Stimulated activated CD4-positive, alpha-beta T cell treated with anti-CD3 and anti-CD28 coated beads, Interleukin-4, amount 100 ng/mL, for 4 hours (primary cell): ENCODE measurements at regions not wholly inside any gene's neighbourhood (a gene's known extent, or its start where the extent isn't known, plus 50 kb on each side); places are given as distances from the start of the nearest gene placed in this dataset.

Experiments used
- DNase-seq, 2 experiments: peaks; one replicate each; pipeline ENCODE4 v3.0.0-alpha.2; 2020

DNA sequence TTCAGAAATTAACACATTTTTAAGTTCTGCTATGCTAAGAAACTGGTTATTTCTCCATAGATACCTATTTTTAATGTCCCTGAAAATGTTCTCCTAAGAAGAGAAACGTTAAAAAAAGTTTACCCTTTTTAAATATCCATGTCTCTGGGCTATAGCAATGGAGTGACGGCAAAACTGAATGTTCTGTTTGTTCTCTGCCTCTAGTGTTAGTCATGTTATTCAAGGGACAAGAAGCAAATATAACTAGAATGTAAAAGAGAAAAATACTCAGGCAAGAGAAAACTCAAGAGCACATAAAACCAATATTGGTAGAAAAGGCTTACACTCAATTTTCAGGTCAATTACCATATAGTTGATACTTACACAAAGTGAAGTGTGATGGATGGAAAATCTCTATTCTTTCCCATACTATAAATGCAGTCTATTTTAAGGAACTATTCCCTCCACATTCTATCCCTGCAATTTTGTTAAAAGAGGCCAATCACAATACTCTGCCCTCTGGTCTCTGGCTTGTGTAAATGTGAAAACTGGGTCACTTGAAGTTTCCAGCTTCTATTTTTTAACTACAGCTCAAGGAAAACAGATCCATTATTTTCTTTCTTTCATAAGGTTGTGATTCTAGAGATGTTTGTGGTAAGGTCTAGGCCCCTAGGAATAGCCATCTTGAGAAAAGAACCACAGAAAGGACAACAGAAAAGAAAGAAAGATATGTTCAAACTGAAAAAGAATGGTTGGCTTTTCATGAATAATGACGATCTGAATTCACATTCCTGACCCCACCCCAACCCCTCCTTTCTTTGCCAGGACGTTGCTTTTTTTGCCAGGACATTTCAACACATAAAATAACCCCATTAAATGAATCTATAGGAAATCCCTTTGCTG lies 200.3 kb upstream of the FAM83B start:
- DNase-seq: no peak

DNA sequence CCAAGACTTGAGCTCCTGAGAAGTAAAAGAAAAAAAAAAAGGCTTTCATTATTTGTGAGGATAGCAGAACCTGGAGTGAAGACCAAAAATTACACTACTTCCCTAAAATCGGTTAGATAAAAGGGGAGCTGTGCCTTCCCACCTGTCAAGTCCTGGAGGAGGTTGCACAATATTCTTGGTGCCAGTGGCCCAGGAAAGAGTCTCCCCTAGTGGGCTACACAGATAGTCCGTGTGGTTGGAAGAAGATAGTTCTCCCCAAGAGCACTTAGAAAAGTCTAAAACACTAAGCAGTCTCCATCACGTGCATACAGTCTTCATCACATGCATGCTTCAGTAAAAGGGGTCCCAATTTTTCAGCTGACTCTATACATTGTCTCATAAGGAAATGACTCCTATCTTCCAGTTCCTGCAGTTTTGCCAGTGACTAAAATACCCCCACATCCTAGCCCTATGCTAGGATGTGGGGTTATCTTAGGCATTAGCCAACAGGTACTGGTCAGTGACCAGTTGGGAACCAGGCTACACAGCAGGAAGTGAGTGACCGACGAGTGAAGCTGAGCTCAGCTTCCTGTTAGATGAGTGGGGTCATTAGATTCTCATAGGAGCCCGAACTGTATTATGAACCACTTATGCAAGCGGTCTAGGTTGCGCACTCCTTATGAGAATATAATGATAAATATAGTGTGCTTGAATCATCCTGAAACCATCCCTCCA lies 199.5 kb upstream of the FAM83B start:
- no peak for DNase-seq

DNA sequence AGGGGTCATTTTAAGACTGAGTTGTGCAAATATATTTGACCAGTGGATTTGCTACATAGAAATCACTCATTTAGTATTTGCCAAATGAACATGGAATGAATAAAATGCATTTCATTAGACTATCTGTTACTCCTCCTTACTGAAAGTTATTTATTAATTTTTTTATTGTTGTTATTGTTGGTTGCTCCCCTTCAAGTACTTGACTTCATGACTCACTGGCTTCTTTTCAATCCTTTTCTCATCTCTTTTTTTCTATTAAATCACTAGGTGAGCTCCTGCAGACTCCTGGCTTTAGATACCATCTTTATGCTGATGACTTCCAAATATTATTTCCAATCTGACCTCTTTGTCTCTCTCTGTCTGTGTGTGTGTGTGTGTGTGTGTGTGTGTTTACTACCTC lies 192.2 kb upstream of the FAM83B start:
- no peak for DNase-seq

DNA sequence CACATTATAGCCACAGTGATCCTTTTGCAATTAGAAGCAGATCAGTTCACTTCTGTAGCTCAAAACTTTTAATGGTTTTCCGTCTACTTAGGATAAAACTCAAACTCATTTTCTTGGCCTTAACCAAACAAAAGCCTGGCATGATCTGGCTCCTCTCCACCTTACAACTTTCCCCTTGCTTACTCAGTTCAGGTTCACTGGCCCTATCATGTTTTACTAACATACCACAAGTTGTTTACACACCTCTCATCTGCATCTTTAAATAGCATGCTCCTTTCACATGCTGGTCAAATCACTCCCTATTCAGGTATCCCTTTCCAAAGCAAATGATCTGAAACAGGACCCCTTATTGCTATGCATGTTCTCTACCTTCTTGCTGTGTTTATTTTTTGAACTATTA lies 191.4 kb upstream of the FAM83B start:
- no peak for DNase-seq

GRCh38 chr6:54665278-54665677 lies 181.3 kb upstream of the FAM83B start:
- no peak for DNase-seq

GRCh38 chr6:54680531-54680930 lies 166.0 kb upstream of the FAM83B start:
- DNase-seq: no peak

DNA sequence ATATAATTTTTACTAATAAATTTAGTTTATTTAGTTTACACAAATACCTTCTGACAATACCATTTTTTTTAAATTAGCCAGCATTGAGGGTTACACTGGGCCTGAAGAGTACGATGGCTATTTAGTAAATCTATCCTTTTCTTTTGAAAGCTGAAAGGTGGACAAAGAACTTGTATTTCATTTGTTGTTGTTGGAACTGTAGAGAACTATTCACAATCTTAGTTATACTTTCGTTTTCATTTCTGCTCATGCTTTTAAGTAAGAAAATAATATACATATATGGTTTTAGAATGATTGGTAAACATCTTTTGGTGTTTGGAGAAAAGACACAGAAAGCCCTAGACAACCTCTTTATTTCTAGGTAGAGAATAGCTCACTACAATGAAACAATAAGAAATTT lies 165.3 kb upstream of the FAM83B start:
- no peak for DNase-seq

DNA sequence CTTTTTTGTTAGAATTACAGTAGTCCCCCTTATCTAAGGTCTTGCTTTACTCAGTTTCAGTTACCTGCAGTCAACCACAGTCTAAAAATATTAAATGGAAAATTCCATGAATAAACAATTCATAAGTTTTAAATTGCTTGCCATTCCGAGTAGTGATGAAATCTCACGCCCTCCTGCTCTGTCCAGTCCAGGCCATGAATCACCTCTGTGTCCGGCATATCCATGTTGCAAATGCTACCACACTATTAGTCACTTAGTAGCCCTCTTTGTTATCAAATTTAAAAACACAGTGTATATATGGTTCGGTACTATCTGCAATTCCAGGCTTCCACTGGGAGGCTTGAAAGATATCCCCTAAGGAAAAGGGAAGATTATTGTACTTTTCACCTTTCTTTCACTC lies 164.6 kb upstream of the FAM83B start:
- no peak for DNase-seq

GRCh38 chr6:54689620-54690019 lies 157.0 kb upstream of the FAM83B start:
- no peak for DNase-seq

DNA sequence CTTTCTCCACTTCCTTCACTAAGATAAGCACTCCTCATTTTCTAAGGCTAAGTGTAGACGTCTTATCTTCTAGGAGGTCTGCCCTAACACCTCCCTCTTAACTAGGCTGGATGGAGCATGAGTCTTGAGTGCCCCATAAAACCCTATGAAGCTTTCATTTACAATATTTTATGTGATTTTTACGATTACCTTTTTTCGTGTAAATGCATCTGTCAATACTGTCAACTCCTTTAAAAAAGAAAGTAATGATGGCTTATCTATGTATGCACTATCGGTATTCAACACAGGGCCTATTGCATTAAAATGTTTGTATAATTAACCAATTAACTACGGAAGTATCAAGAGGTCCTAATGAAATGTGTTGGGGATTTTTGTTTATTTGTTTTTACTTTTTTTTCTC lies 156.0 kb upstream of the FAM83B start:
- DNase-seq: no peak

DNA sequence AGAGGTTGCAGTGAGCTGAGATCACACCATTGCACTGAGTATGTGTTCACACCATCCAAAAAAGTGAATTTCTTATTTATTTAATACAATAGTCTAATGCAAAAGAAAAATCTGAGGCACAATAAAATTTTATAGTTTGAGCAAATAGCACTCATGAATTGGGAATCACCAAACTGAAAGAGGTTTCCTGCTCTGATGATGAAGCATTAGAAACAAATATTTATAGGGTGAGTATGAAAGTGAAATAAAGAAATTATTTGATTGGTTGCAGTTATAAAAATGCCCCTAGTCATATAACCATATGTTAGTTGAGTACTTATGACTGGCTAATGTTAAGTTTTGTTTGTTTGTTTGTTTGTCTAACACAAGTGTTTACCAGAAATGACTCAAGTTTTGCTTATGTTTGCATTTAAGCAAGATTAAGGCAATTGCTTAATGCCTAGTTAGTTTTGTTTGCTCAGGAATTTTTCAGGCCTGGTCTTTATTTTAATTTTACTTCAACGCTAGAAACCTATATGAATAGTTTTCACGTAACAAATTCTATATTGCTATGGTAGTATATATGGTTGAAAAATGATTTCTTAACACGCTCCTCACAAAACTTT lies 151.5 kb upstream of the FAM83B start:
- DNase-seq: no peak

- DNase-seq: no peak
Observed at GRCh38 chr6:54695815-54696214, 150.8 kb upstream of the FAM83B start.

GRCh38 chr6:54697424-54697823 lies 149.1 kb upstream of the FAM83B start:
- DNase-seq: no peak

- no peak for DNase-seq
Observed at GRCh38 chr6:54698974-54699373, 147.6 kb upstream of the FAM83B start.

DNA sequence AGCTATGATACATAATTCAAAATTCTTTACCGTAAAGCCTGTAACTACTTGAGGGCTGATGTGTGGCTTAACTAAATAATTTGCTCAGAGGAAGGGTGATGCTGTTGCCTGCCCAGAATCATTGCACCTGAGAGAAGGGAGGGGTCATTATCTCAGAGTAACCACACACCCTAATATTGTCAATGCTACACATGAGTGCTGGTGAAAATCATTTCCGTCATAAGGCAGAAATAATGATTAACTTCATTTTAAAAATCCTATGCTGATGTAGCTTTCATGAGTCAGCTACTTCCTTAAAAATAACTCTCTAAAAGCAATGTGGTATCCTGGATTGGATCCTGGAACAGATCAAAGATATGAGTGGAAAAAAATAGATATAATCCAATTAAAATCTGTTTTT lies 146.4 kb upstream of the FAM83B start:
- DNase-seq: no peak

GRCh38 chr6:54702772-54703171 lies 143.8 kb upstream of the FAM83B start:
- DNase-seq: no peak

- DNase-seq: no peak
Observed at GRCh38 chr6:54706391-54706790, 140.2 kb upstream of the FAM83B start.

DNA sequence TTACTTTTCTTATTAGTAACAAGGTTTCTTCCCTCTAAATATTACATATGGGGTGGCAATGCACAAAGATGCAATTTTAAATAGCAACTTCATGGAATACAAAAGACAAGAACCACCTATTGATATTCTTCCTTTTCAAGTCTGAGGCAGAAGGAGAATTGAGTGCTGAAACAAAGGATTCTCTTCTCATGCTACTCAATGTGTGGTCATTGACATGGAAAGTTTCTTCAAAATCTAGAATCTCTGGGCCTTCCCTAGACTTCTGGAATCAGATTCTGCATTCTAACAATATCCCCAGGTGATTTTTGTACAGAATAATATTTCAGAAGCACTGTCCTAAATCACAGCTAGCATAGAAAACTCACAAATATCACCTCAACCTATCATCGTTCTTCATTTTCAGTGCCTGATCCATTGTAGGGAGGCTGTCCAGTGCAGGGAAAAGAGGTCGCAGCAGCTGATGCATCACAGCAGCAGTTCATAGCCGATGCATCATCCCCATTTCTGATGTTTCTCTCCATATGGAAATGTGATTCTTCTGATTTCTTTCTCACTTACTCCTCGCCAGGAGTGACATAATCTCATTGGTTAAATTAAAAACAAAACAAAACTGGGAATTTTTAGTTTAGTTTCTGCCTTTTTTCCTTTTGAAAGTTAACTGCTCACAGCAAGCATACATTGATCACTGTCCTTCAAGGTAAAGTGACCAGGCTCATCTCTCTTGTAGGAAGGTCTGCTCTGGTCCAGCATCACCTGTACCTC lies 139.5 kb upstream of the FAM83B start:
- no peak for DNase-seq

GRCh38 chr6:54710456-54710855 lies 136.1 kb upstream of the FAM83B start:
- DNase-seq: no peak

DNA sequence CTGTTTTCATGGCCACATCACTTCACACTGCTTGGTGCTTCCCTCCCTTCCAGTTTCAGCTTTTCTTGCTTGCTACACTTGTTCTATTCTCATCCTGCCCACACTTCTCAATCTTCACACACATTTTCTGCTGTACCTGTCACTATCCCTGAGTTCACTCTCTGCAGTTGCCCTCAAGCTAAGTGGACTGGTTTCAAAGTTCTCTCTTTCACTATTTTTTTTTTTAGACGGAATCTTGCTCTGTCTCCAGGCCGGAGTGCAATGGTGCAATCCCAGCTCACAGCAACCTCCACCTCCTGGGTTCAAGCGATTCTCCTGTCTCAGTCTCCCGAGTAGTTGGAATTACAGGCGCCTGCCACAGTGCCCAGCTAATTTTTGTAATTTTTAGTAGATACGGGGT lies 130.6 kb upstream of the FAM83B start:
- DNase-seq: no peak

DNA sequence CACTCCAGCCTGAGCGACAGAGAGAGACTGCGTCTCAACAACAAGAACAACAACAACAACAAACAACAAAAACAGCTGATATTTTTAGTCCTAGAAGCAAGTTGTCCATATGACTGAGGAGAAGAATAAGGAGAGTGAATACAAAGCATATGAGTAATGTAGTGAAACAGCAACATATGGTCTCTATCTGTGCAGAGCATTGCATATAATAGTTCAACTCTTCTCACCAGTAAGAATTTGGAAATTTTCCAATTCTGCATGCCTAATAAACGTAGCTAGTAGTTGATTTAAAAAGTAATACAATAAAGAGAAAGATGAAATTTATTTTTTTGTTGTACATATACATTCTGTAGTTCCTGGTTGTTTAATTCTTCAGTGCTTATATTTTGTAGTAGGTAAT lies 129.7 kb upstream of the FAM83B start:
- DNase-seq: no peak

GRCh38 chr6:54717849-54718455 lies 128.6 kb upstream of the FAM83B start:
- DNase-seq: peak in 1 of 2 experiments; percentile 40

GRCh38 chr6:54718541-54719023 lies 128.0 kb upstream of the FAM83B start:
- no peak for DNase-seq
